GM23338 (cell line): ENCODE measurements at regions not wholly inside any gene's neighbourhood (a gene's known extent, or its start where the extent isn't known, plus 50 kb on each side); places are given as distances from the start of the nearest gene placed in this dataset.

Source experiments
- EZH2 ChIP-seq: fragments of 200-600 bp; sonication (generic); IDR thresholded peaks from one replicate; pipeline ENCODE4 v1.8.0; 2017; ENCODE audit warnings: antibody characterized with exemption, mild to moderate bottlenecking, low read depth; ENCODE audit not compliant: unreplicated experiment
- JUNB ChIP-seq: IDR thresholded peaks from one replicate; pipeline ENCODE4 v1.6.1; 2016; ENCODE audit warnings: antibody characterized with exemption; ENCODE audit not compliant: unreplicated experiment
- POLR2AphosphoS5 ChIP-seq: IDR thresholded peaks from 2 replicates; pipeline ENCODE4 v1.6.1; 2016; ENCODE audit warnings: antibody characterized with exemption, low read depth
- TF ChIP-seq, protein P1 (sequence below), 2 experiments: fragments of 200-600 bp in 1 of 2; sonication (generic) in 1 of 2; conservative IDR thresholded peaks; 2 replicates each; pipeline versions ENCODE4 v1.5.1 to v1.6.1; 2016 to 2017; ENCODE audit warnings: antibody characterized with exemption in 2 of 2, low read depth in 2 of 2, mild to moderate bottlenecking in 2 of 2, moderate library complexity in 1 of 2
- TF ChIP-seq, protein P2 (sequence below): IDR thresholded peaks from one replicate; pipeline ENCODE4 v1.6.1; 2018; ENCODE audit warnings: antibody characterized with exemption; ENCODE audit not compliant: unreplicated experiment

DNA sequence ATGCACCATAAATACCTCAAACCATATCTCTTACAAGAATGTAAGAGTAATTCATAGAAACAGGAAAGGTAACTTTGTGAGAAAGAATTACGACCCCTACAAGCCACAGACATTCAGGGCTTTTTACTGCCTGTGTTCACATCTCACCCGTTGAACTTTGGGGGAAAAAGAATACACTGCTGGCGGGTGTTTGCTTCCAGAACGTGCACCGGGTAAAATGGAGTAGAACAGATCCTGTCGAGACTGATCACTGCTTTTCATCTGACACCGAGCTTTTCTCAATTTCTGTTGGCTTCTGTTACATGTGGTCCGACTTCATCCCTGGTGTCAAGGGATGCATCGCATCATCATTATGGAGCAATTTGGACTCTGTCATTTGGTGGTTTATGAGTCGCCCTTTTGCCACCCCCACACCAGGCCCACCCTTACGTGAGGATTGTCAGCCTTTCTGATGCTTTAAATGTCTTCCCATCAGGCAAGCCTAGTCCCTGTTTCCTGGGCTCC is 219.2 kb upstream of the ZFP64 start:
- TF ChIP-seq, protein P1, sequence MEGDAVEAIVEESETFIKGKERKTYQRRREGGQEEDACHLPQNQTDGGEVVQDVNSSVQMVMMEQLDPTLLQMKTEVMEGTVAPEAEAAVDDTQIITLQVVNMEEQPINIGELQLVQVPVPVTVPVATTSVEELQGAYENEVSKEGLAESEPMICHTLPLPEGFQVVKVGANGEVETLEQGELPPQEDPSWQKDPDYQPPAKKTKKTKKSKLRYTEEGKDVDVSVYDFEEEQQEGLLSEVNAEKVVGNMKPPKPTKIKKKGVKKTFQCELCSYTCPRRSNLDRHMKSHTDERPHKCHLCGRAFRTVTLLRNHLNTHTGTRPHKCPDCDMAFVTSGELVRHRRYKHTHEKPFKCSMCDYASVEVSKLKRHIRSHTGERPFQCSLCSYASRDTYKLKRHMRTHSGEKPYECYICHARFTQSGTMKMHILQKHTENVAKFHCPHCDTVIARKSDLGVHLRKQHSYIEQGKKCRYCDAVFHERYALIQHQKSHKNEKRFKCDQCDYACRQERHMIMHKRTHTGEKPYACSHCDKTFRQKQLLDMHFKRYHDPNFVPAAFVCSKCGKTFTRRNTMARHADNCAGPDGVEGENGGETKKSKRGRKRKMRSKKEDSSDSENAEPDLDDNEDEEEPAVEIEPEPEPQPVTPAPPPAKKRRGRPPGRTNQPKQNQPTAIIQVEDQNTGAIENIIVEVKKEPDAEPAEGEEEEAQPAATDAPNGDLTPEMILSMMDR (conservative IDR thresholded peaks at IDR 0.05; ENCODE audit: low read depth in 2 of 2): no peak
- TF ChIP-seq POLR2AphosphoS5 (no peak), JUNB (no peak), EZH2 (no peak)
- TF ChIP-seq, protein P2, sequence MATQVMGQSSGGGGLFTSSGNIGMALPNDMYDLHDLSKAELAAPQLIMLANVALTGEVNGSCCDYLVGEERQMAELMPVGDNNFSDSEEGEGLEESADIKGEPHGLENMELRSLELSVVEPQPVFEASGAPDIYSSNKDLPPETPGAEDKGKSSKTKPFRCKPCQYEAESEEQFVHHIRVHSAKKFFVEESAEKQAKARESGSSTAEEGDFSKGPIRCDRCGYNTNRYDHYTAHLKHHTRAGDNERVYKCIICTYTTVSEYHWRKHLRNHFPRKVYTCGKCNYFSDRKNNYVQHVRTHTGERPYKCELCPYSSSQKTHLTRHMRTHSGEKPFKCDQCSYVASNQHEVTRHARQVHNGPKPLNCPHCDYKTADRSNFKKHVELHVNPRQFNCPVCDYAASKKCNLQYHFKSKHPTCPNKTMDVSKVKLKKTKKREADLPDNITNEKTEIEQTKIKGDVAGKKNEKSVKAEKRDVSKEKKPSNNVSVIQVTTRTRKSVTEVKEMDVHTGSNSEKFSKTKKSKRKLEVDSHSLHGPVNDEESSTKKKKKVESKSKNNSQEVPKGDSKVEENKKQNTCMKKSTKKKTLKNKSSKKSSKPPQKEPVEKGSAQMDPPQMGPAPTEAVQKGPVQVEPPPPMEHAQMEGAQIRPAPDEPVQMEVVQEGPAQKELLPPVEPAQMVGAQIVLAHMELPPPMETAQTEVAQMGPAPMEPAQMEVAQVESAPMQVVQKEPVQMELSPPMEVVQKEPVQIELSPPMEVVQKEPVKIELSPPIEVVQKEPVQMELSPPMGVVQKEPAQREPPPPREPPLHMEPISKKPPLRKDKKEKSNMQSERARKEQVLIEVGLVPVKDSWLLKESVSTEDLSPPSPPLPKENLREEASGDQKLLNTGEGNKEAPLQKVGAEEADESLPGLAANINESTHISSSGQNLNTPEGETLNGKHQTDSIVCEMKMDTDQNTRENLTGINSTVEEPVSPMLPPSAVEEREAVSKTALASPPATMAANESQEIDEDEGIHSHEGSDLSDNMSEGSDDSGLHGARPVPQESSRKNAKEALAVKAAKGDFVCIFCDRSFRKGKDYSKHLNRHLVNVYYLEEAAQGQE: no peak
